Gastroesophageal sphincter (tissue), 3 donors: ENCODE measurements at regions not wholly inside any gene's neighbourhood (a gene's known extent, or its start where the extent isn't known, plus 50 kb on each side); places are given as distances from the start of the nearest gene placed in this dataset.

Source experiments
- CTCF ChIP-seq, 4 experiments: fragments of 200-600 bp in 2 of 4; fragments of 450-650 bp in 2 of 4; sonication (generic) in 1 of 4; IDR thresholded peaks; one replicate each; pipeline ENCODE4 v1.5.1; 2017 to 2019; ENCODE audit warnings: antibody characterized with exemption in 4 of 4, mild to moderate bottlenecking in 2 of 4, moderate library complexity in 2 of 4
- POLR2A ChIP-seq, 2 donors: fragments of 450-650 bp; IDR thresholded peaks; one replicate each; pipeline ENCODE4 v1.6.1; 2017; ENCODE audit warnings: antibody characterized with exemption in 2 of 2, mild to moderate bottlenecking in 2 of 2, moderate library complexity in 1 of 2
- POLR2AphosphoS5 ChIP-seq: sonication (generic); formaldehyde crosslinking; IDR thresholded peaks from one replicate; pipeline ENCODE4 v1.6.1; 2017; ENCODE audit warnings: antibody characterized with exemption

DNA sequence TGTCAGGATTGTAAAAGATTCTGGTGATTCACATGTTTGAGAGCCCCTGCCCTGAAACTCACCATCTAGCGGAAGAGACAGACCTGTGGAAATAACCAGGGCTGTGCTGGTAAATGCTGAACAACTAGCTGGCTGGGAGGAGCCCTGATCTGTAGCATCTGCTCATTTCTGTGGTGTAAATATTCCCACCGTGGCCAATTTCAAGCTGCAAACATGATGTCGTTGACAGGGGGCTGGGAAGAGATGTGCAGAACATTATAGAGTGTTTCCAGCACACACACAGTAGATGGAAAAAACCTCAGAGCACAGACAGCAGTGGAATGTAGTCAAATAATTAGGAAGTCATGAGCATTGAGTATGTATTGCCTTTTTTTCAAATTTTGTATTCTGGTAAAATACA, 138.2 kb downstream of the PHETA1 start:
- TF ChIP-seq CTCF (IDR thresholded peaks at IDR 0.05) (no peak), POLR2A (IDR thresholded peaks at IDR 0.05) (no peak), POLR2AphosphoS5 (no peak)
